DOHH2 (cell line): ENCODE measurements at regions not wholly inside any gene's neighbourhood (a gene's known extent, or its start where the extent isn't known, plus 50 kb on each side); places are given as distances from the start of the nearest gene placed in this dataset.

Experiments
- H3F3A ChIP-seq: fragments of 200-600 bp; sonication (generic), shearing (Covaris generic); 2 replicates; pipeline ENCODE4 v1.6.0; 2016; ENCODE audit warnings: antibody characterized with exemption, mild to moderate bottlenecking; ENCODE audit not compliant: control insufficient read depth, insufficient read depth
- H3K27ac ChIP-seq: fragments of 200-600 bp; sonication (generic); 2 replicates; pipeline ENCODE4 v1.5.1; 2014; ENCODE audit warnings: low read depth, mild to moderate bottlenecking, low read length, moderate library complexity
- H3K27me3 ChIP-seq: fragments of 200-600 bp; sonication (generic); 2 replicates; pipeline ENCODE4 v1.6.1; 2014; ENCODE audit warnings: mild to moderate bottlenecking, low read length, mixed read lengths; ENCODE audit not compliant: control insufficient read depth
- H3K36me3 ChIP-seq: fragments of 200-600 bp; sonication (generic); 2 replicates; pipeline ENCODE4 v1.6.1; 2014; ENCODE audit warnings: mild to moderate bottlenecking, low read length, moderate library complexity, mixed read lengths; ENCODE audit not compliant: control insufficient read depth
- H3K4me1 ChIP-seq: fragments of 200-600 bp; sonication (generic); 2 replicates; pipeline ENCODE4 v1.6.1; 2014; ENCODE audit warnings: mild to moderate bottlenecking, low read length, mixed read lengths; ENCODE audit not compliant: control insufficient read depth
- H3K4me2 ChIP-seq: fragments of 200-600 bp; sonication (generic); 2 replicates; pipeline ENCODE4 v1.6.0; 2014; ENCODE audit warnings: mild to moderate bottlenecking, low read length, moderate library complexity
- H3K4me3 ChIP-seq: fragments of 200-600 bp; sonication (generic); 2 replicates; pipeline ENCODE4 v1.5.1; 2014; ENCODE audit warnings: mild to moderate bottlenecking, low read length, mixed read lengths
- H3K79me2 ChIP-seq: fragments of 200-600 bp; sonication (generic); 2 replicates; pipeline ENCODE4 v1.6.1; 2014; ENCODE audit warnings: mild to moderate bottlenecking, low read length, mixed read lengths; ENCODE audit not compliant: control insufficient read depth
- H3K9me2 ChIP-seq: fragments of 200-600 bp; sonication (generic); replicated peaks from 2 replicates; pipeline ENCODE4 v1.6.1; 2014; ENCODE audit warnings: mild to moderate bottlenecking, low read length, mixed read lengths; ENCODE audit not compliant: control insufficient read depth
- H3K9me3 ChIP-seq: fragments of 200-600 bp; sonication (generic); 2 replicates; pipeline ENCODE4 v1.6.1; 2014; ENCODE audit warnings: antibody characterized with exemption, low read length, mixed read lengths; ENCODE audit not compliant: control insufficient read depth, insufficient read depth
- H4K20me1 ChIP-seq: fragments of 200-600 bp; sonication (generic); 2 replicates; pipeline ENCODE4 v1.6.0; 2014; ENCODE audit warnings: low read depth, mild to moderate bottlenecking, antibody characterized with exemption, low read length, moderate library complexity; ENCODE audit not compliant: control insufficient read depth, insufficient read depth
- EZH2phosphoT487 ChIP-seq: fragments of 200-600 bp; sonication (generic); IDR thresholded peaks from 2 replicates; pipeline ENCODE4 v1.6.1; 2017; ENCODE audit warnings: borderline replicate concordance, mild to moderate bottlenecking, antibody characterized with exemption, low read length, moderate library complexity, mixed read lengths
- TF ChIP-seq, protein P1 (sequence below): fragments of 200-600 bp; sonication (generic); IDR thresholded peaks from one replicate; pipeline ENCODE4 v1.5.1; 2014; ENCODE audit warnings: antibody characterized with exemption, mild to moderate bottlenecking, low read depth, low read length; ENCODE audit not compliant: poor library complexity, severe bottlenecking

DNA sequence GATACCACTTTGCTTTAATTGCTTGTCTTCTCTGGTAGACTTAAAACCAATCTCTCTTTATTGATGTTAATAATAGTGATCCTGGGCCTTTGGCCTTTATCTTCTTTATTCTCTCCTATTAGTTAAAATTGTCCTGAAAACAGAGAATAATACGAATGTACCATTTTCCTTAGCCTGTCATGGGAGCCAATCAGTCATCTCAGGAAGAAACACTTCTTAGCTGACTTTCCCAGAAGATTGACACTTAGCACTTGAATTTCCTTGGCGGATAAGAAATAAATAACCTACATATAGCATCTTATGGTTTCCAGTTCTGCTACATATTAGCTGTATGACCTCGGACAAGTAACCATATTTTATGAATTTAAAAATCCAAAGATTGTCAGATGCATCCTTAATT is 338.4 kb upstream of the SLC14A2 start:
- H3K4me1 ChIP-seq: no peaks in the 10 kb centered on the region
- TF ChIP-seq, protein P1, sequence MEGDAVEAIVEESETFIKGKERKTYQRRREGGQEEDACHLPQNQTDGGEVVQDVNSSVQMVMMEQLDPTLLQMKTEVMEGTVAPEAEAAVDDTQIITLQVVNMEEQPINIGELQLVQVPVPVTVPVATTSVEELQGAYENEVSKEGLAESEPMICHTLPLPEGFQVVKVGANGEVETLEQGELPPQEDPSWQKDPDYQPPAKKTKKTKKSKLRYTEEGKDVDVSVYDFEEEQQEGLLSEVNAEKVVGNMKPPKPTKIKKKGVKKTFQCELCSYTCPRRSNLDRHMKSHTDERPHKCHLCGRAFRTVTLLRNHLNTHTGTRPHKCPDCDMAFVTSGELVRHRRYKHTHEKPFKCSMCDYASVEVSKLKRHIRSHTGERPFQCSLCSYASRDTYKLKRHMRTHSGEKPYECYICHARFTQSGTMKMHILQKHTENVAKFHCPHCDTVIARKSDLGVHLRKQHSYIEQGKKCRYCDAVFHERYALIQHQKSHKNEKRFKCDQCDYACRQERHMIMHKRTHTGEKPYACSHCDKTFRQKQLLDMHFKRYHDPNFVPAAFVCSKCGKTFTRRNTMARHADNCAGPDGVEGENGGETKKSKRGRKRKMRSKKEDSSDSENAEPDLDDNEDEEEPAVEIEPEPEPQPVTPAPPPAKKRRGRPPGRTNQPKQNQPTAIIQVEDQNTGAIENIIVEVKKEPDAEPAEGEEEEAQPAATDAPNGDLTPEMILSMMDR: no peak
- no peak for TF ChIP-seq EZH2phosphoT487
- H3K36me3 ChIP-seq: no peaks in the 10 kb centered on the region
- H3K4me2 ChIP-seq: no peak overlapping the region
- H3K9me2 ChIP-seq: no peaks in the 10 kb centered on the region
- no peaks in the 10 kb centered on the region for H3K79me2 ChIP-seq
- no peaks in the 10 kb centered on the region for H4K20me1 ChIP-seq
- H3K27ac ChIP-seq: no peak overlapping the region
- H3F3A ChIP-seq: no peaks in the 10 kb centered on the region
- no peak overlapping the region for H3K4me3 ChIP-seq
- no peaks in the 10 kb centered on the region for H3K27me3 ChIP-seq
- 0 out of 2 replicates have a peak, but pooled peaks cover 3% of the 10 kb centered on the region for H3K9me3 ChIP-seq

DNA sequence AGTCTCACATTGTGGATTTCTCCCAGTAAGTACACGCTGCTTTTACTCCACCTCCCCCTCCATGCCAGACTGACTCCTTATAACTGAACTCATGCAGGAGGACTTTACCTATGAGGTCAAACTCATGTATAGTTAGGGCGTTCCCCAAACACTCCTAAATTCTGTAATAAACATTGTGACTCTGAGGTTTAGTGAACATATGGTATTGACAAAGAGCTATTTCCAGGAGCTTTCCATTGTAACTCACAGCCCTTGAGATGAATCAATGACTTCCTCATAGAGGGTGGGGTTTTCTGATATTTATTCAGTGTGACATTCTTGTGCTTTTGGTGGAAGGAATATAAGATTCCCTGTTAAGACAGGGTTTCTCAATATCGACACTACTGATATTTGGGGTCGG is 337.4 kb upstream of the SLC14A2 start:
- no peaks in the 10 kb centered on the region for H3K36me3 ChIP-seq
- no peaks in the 10 kb centered on the region for H3F3A ChIP-seq
- no peak overlapping the region for H3K4me2 ChIP-seq
- TF ChIP-seq, protein P1: no peak
- TF ChIP-seq EZH2phosphoT487: no peak
- H3K9me3 ChIP-seq: 0 out of 2 replicates have a peak, but pooled peaks cover 3% of the 10 kb centered on the region
- H4K20me1 ChIP-seq: no peaks in the 10 kb centered on the region
- no peaks in the 10 kb centered on the region for H3K4me1 ChIP-seq
- no peak overlapping the region for H3K4me3 ChIP-seq
- H3K27ac ChIP-seq: no peak overlapping the region
- no peaks in the 10 kb centered on the region for H3K79me2 ChIP-seq
- H3K27me3 ChIP-seq: no peaks in the 10 kb centered on the region
- H3K9me2 ChIP-seq: no peaks in the 10 kb centered on the region

DNA sequence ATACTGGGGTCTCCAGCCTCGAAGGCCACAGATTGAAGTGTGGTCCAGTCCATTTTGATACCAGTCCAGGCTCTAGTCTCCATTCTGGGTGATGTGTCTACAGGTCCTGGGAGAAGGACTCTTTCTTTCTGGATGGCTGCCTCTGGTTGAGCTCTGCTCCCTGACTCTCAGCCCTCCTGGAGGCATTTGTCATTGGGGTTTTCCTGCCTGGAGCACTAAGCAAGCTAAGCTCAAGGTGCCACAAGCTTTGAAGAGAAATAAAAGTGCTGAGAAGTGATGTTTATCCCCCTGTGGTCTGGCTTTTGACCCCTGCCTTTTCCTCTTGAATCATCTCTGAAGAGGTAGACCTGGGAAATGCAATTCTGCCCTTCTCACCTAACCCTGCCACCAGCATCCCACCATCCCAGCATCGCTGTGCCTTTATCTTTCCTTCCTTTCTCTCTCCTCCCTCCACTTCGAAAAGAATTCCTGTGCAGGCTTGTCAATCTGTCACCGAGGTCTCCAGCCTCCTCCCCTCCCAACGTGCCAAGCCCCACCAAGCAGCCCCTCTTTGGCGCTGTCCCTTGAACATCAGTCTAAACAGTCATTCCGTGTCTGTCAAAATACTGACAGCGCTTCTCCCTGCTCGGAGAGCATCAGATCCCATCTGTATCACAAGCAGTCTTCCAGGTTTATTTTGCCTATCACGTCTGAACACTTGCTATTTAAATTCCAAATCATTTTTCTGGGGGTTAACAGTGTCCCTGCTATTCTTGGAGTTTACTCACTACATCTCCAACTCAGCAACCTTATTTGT is 334.6 kb upstream of the SLC14A2 start:
- TF ChIP-seq EZH2phosphoT487: no peak
- TF ChIP-seq, protein P1: no peak
- H4K20me1 ChIP-seq: no peaks in the 10 kb centered on the region
- H3K79me2 ChIP-seq: no peaks in the 10 kb centered on the region
- no peak overlapping the region for H3K4me3 ChIP-seq
- no peaks in the 10 kb centered on the region for H3K36me3 ChIP-seq
- H3F3A ChIP-seq: no peaks in the 10 kb centered on the region
- H3K4me2 ChIP-seq: no peak overlapping the region
- H3K27me3 ChIP-seq: no peaks in the 10 kb centered on the region
- no peaks in the 10 kb centered on the region for H3K9me3 ChIP-seq
- no peak overlapping the region for H3K27ac ChIP-seq
- H3K9me2 ChIP-seq: no peaks in the 10 kb centered on the region
- H3K4me1 ChIP-seq: no peaks in the 10 kb centered on the region
